GM12878 (cell line): ENCODE measurements at regions not wholly inside any gene's neighbourhood (a gene's known extent, or its start where the extent isn't known, plus 50 kb on each side); places are given as distances from the start of the nearest gene placed in this dataset.

Experiments
- CTCF ChIP-seq, 3 experiments: IDR thresholded peaks in 2 of 3; conservative IDR thresholded peaks in 1 of 3; 2 replicates each; pipeline ENCODE4 v1.5.1; 2011; ENCODE audit warnings: low read depth in 3 of 3, low read length in 3 of 3, mild to moderate bottlenecking in 3 of 3, control low read depth in 2 of 3, moderate library complexity in 2 of 3, inconsistent platforms in 1 of 3, mixed read lengths in 1 of 3; ENCODE audit not compliant: control insufficient read depth in 2 of 3, insufficient read depth in 1 of 3; ENCODE audit errors: extremely low read depth in 1 of 3
- EP300 ChIP-seq, 2 experiments: fragments of 150-350 bp in 1 of 2; IDR thresholded peaks; 2 replicates each; pipeline ENCODE4 v1.6.1; 2011 to 2012; ENCODE audit warnings: low read depth in 2 of 2, low read length in 2 of 2, borderline replicate concordance in 1 of 2, improper control_type of control experiment in 1 of 2, inconsistent platforms in 1 of 2; ENCODE audit not compliant: control insufficient read depth in 1 of 2
- HDGF ChIP-seq: fragments of 450-650 bp; IDR thresholded peaks from 2 replicates; pipeline ENCODE4 v1.6.1; 2016; ENCODE audit warnings: antibody characterized with exemption
- SIN3A ChIP-seq: IDR thresholded peaks from 2 replicates; pipeline ENCODE4 v1.6.1; 2012; ENCODE audit warnings: low read depth, low read length, improper control_type of control experiment
- YBX1 ChIP-seq: fragments of 450-650 bp; IDR thresholded peaks from 2 replicates; pipeline ENCODE4 v1.6.1; 2016; ENCODE audit warnings: antibody characterized with exemption

- TF ChIP-seq YBX1 (no peak), HDGF (no peak), CTCF (IDR thresholded peaks at IDR 0.05 in 2 of 3, conservative IDR thresholded peaks at IDR 0.05 in 1 of 3; ENCODE audit: control insufficient read depth in 2 of 3, extremely low read depth in 1 of 3, insufficient read depth in 1 of 3, low read depth in 3 of 3, low read length in 3 of 3) (no peak), SIN3A (no peak), EP300 (IDR thresholded peaks at IDR 0.05; ENCODE audit: borderline replicate concordance in 1 of 2, control insufficient read depth in 1 of 2, low read depth in 2 of 2, low read length in 2 of 2) (no peak)
Observed at GRCh38 chr3:30462721-30463470, 143.5 kb upstream of the TGFBR2 start.
